Cardiac muscle cell (in vitro differentiated cells and primary cell): ENCODE measurements at regions not wholly inside any gene's neighbourhood (a gene's known extent, or its start where the extent isn't known, plus 50 kb on each side); places are given as distances from the start of the nearest gene placed in this dataset.

Experiments
- DNase-seq, 2 donors: peaks; one replicate each; pipeline versions ENCODE4 v3.0.0 to v3.0.0-alpha.2; 2010 to 2017; ENCODE audit warnings: low read depth in 1 of 2, low spot score in 1 of 2
- H3K27ac ChIP-seq: fragments of 200-600 bp; sonication (generic); 2 replicates; pipeline ENCODE4 v1.5.1; 2016
- H3K27me3 ChIP-seq: fragments of 200-600 bp; sonication (generic); 2 replicates; pipeline ENCODE4 v1.6.0; 2016; ENCODE audit warnings: control low read depth
- H3K36me3 ChIP-seq: fragments of 200-600 bp; sonication (generic); 2 replicates; pipeline ENCODE4 v1.5.1; 2016; ENCODE audit warnings: control low read depth
- H3K4me1 ChIP-seq: fragments of 200-600 bp; sonication (generic); 2 replicates; pipeline ENCODE4 v1.8.1; 2017; ENCODE audit warnings: low read depth, mild to moderate bottlenecking, mixed run types
- H3K4me3 ChIP-seq: fragments of 200-600 bp; sonication (generic); 2 replicates; pipeline ENCODE4 v1.5.1; 2016; ENCODE audit warnings: mild to moderate bottlenecking
- H3K9me3 ChIP-seq: fragments of 200-600 bp; sonication (generic); 2 replicates; pipeline ENCODE4 v1.5.1; 2017; ENCODE audit warnings: low read depth, mild to moderate bottlenecking, control low read depth
- TF ChIP-seq, protein P1 (sequence below): IDR thresholded peaks from 2 replicates; pipeline ENCODE4 v1.5.1; 2012; ENCODE audit warnings: low read depth, mild to moderate bottlenecking, low read length

DNA sequence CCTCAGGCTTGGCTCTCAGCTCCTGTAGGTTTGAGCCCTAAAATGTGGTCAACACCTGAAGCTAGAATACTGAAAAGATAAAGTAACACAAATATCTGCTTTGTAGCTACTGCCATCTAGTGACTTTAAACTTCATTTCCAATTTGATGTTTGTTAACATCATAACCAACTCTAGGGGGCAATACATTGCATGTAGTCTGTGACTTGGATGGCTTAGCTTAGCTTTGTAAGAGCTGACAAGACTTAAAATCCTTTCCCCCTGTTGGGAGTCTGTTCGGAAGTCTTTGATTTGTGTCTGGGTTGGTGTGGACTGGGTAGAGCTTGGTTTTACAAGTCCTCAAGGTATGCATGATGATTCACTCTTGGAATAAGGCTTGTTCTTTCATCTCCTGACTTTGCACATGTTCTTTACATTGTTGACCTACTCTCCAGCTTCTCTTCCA is 51.7 kb downstream of the SCN11A start:
- DNase-seq: peak; percentile 71
- Histone ChIP-seq H3K4me3 (no peak overlapping the region), H3K36me3 (no peaks in the 10 kb centered on the region), H3K9me3 (no peaks in the 10 kb centered on the region), H3K27me3 (no peaks in the 10 kb centered on the region), H3K27ac (no peak overlapping the region), H3K4me1 (no peaks in the 10 kb centered on the region)
- TF ChIP-seq, protein P1, sequence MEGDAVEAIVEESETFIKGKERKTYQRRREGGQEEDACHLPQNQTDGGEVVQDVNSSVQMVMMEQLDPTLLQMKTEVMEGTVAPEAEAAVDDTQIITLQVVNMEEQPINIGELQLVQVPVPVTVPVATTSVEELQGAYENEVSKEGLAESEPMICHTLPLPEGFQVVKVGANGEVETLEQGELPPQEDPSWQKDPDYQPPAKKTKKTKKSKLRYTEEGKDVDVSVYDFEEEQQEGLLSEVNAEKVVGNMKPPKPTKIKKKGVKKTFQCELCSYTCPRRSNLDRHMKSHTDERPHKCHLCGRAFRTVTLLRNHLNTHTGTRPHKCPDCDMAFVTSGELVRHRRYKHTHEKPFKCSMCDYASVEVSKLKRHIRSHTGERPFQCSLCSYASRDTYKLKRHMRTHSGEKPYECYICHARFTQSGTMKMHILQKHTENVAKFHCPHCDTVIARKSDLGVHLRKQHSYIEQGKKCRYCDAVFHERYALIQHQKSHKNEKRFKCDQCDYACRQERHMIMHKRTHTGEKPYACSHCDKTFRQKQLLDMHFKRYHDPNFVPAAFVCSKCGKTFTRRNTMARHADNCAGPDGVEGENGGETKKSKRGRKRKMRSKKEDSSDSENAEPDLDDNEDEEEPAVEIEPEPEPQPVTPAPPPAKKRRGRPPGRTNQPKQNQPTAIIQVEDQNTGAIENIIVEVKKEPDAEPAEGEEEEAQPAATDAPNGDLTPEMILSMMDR: peak; percentile 89

DNA sequence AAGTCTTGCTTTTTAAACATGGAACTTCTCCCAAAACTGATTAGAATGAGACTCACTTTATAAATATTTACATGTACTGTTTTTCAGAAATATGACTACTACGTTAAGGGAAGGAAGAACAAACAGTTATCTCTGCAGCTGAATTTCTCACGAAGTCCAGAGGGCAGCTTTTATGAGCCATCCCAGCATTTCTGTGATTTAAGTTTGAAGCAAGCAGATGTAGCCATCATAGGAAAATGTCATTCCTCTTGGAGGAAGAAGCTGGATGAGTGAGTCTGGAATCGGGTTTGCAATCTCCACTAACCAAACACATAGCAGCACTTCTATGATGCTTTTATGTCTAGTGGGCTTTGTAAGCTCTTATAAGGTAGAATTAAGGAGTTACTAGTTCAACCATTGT is 53.7 kb downstream of the SCN11A start:
- Histone ChIP-seq H3K27me3 (no peaks in the 10 kb centered on the region), H3K9me3 (no peaks in the 10 kb centered on the region), H3K36me3 (no peaks in the 10 kb centered on the region), H3K4me1 (no peaks in the 10 kb centered on the region), H3K4me3 (no peak overlapping the region), H3K27ac (no peak overlapping the region)
- TF ChIP-seq, protein P1: no peak
- no peak for DNase-seq

DNA sequence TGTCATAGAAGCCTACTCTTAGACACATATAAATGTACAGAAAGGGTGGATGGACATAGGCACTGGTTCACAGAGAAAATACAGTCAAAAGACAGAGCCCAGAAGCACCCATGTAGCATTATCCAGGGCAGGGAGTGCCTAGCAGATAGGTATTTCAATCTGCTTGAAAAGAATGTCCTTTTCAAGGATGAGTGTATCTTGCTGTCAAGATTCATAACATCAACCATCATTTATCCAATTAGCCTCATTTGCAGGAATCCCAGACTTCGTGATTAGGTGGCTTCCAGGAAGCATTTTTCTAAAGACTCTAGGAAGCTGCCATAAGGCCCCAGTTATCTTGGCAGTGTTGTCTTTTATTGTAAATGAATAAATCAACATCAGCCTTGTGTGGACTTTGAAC is 55.6 kb downstream of the SCN11A start:
- TF ChIP-seq, protein P1: no peak
- Histone ChIP-seq H3K27ac (no peak overlapping the region), H3K9me3 (no peaks in the 10 kb centered on the region), H3K36me3 (no peaks in the 10 kb centered on the region), H3K27me3 (no peaks in the 10 kb centered on the region), H3K4me1 (no peaks in the 10 kb centered on the region), H3K4me3 (no peak overlapping the region)
- no peak for DNase-seq

DNA sequence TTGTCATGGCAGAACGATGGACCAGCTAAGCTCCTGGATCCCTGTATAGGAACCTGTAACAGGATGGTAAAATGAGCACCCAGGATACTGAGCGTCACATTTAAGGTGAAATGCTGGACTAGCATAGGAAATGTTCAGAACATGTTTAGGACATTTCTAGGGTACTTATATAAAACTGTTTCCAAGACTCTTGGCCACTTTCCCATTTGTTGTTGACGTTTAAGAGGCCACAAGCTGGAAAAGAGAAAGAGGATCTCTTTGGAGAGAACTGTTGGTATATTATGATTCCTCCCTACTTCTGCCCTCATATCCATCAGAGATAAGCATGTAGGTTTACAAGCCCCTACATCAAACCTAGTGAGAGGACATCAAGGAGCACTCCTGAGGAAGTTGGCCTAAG is 57.5 kb downstream of the SCN11A start:
- Histone ChIP-seq H3K36me3 (no peaks in the 10 kb centered on the region), H3K4me1 (no peaks in the 10 kb centered on the region), H3K4me3 (no peak overlapping the region), H3K9me3 (no peaks in the 10 kb centered on the region), H3K27me3 (no peaks in the 10 kb centered on the region), H3K27ac (no peak overlapping the region)
- no peak for DNase-seq
- TF ChIP-seq, protein P1: no peak

DNA sequence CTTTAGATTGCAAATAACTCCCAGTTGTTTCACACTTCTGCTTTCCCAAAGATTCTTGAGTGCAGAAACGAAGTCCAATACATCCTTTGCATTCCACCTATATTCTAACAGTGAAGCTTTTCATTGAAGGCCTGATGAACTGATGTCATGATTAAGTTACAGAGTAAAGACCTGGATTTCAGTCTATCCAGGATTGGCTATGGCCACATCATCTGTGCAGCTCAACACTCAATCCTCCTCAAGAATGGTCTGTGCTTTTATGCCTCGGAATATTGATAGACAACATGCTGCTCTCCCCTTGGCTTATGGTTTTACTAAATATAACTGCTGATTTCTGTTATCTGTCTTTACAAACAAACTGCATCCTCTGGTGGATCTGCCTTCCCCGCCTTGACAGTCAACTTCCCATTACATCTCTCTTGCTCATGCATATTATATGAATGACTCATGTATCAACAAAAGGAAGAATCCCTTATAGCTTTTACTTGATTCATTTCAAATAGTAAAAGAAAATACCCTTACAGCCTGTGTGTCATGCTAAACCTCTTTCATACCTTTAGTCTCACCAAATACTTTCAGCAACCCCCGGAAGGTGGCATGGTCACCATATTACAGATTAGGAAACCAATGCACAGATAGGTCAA is 59.5 kb downstream of the SCN11A start:
- no peaks in the 10 kb centered on the region for H3K4me1 ChIP-seq
- TF ChIP-seq, protein P1: no peak
- H3K9me3 ChIP-seq: no peaks in the 10 kb centered on the region
- DNase-seq: peak in 1 of 2 donors; percentile 46
- no peaks in the 10 kb centered on the region for H3K27me3 ChIP-seq
- no peak overlapping the region for H3K27ac ChIP-seq
- no peak overlapping the region for H3K4me3 ChIP-seq
- H3K36me3 ChIP-seq: no peaks in the 10 kb centered on the region
